Activated CD4-positive, CD25-positive, alpha-beta regulatory T cell (primary cell): ENCODE measurements at regions not wholly inside any gene's neighbourhood (a gene's known extent, or its start where the extent isn't known, plus 50 kb on each side); places are given as distances from the start of the nearest gene placed in this dataset.
"Not testable (repeated sequence)": the region's sequence is repeated elsewhere in the genome, so short reads cannot be mapped to it uniquely, and the experiment has no call there.

Experiments used
- DNase-seq, 4 experiments: peaks; one replicate each; lab custom pipeline; 2025; lab: John Stamatoyannopoulos, UW

DNA sequence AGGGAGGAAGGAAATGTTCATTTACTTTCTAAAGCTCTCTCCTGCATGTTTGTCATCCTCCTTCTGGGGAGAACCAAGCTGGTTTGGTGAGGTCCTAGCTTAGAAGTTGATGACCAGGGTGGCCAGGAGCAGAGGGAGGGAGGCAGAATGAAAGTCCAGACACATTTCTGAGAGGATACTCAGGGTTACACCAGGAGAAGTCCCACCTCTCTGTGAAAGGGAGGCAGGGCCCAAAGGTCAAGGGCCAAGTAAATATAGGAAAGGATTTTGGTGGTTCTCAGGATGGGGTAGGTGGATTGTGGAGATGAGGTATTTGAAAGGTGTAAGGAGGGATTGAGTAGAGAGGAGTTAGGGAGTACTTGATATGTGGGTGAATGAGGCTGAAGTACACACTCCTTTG lies 58.0 kb upstream of the FBXO11 start:
- DNase-seq = no peak

DNA sequence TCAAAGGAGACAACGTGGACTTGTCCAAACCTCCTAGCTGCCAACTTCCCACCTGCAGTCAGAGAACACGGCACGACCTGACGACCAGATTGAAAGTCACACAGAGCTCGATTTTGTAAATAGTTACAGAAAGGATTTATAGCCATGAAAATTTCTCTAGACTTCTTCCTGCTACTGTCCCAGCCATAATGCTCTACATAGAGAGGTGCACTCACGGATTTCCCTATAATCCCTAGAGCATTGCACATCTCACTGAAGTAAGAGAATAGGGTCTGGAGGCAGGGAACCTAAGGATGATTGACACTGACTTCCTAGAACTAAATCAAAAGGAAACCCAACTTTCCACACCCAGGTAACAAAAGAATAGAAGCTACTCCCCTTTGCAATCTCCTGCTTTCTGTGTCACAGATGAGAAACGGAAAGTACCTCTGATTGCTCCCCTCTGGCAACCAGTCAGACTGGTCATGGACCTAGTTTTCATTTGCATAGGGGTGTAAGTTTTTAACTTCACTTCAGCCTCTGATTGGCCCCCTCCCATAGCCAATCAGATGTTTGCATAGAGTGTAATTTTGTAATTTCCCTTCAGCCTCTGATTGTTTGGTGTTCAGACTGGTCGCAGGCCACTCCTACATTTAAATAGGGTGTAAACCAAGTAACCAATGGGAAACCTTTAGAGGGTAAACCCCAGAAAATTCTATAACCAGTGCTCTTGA lies 58.6 kb upstream of the FBXO11 start:
- DNase-seq = no peak

DNA sequence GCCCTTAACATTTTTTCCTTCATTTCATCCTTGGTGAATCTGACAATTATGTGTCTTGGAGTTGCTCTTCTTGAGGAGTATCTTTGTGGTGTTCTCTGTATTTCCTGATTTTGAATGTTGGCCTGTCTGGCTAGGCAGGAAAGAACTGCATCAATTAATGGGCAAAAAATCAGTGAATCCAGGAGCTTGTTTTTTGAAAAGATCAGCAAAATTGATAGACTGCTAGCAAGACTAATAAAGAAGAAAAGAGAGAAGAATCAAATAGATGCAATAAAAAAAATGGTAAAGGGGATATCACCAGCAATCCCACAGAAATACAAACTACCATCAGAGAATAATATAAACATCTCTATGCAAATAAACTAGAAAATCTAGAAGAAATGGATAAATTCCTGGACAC lies 70.4 kb upstream of the FBXO11 start:
- not testable (repeated sequence) for DNase-seq

- no peak for DNase-seq
Measured at GRCh38 chr2:47984041-47984440, 77.7 kb upstream of the FBXO11 start.

DNA sequence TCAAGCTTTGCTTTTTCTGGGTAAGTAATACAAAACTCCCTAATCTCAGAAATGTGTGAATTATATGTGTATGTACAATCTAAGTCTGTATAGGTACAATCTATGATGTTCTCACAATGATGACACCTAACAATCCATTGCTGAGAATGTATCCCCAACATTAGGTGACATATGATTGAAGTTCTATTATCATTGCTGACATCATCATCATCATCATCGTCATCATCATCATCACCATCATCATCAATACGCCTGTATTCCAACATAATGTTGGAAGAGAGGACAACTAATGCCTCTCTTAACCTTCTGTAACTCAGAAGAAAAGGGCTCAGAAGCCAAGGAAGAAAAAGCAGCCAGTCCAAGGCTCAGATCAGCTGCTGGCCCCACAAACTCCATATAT lies 84.2 kb upstream of the FBXO11 start:
- DNase-seq = no peak

DNA sequence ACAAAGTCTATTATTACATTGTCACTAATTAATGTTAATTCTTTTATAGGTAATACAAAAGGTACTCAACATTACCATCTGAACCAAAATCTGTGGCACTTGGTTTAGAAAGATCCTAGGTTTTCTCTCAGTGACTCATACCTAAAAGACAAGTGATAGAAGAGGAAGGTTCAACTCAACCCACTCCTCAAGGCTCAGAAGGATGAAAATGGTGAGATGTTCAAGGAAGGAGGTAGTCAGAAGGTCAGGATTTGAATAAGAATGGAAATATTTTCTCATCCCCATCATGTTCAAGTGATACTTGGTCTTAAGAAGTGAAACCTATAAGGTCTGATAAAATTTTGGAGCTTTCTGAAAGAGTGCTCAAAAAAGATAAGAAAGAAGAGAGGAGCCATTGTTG lies 86.4 kb upstream of the FBXO11 start:
- DNase-seq = no peak

DNA sequence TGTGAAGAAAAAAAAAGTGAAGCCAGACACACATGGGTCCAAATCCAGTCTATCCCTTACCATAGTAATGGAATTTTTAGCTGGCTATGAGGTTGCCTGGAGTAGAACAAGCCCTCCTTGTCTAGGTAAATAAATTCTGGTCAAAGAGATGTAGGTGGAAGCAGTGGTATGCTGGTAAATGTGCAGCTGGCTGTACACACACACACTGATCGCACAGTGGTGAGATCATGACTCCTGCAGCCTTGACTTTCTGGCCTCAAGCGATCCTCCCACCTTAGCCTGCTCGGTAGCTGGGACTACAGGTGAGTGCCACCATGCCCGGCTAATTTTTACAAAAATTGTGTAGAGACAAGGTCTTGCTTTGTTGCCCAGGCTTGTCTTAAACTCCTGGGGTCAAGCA lies 90.5 kb upstream of the FBXO11 start:
- no peak for DNase-seq

DNA sequence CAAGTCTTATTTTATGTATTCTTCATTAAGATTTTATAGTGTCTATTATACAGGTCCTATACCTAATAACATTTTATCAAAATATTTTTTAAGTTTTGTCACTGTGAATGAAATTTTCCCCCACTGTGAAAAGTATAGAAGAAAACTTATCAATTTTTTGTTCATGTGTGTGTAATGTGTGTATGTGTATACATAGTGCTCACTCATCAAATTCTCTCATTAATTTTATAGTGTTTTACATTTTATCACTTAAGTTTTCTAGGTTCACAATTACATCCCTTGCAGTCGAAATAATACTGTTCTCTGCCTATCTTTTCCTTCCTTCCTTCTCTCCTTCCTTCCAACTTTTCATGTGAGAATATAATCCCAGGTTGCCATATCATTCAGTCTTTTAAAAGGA lies 93.2 kb upstream of the FBXO11 start:
- DNase-seq = no peak

DNA sequence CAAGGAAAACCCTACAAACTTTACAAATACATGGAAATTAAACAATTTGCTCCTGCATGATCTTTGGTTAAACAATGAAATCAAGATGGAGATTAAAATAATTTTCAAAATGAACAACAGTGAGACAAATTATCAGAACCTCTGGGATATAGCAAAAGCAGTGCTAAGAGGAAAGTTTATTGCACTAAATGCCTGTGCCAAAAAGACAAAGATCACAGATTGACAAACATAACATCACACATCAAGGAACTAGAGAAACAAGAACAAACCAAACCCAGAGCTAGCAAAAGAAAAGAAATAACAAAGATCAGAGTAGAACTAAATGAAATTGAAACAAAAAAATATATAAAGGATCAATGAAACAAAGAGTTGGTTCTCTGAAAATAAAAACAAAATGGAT lies 95.2 kb upstream of the FBXO11 start:
- DNase-seq = no peak

DNA sequence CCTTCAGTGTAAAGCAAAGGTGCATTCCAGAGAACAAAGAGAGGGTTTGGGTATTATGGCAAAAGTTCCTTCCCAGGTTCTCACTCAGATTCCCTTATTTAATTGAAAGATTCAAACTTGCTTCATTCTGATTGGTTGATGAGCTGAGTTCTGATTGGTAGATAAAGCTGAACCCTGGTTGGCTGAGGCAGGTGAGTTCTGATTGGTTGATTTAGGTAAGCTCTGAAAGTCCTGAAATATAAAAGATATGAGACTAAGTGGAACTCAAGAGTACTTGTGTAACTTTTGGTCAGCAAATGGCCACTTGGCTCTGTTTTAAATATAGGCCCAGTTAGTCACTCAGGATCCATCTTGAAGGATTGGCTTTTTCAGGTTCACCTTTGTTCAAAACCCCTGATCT lies 99.8 kb upstream of the FBXO11 start:
- DNase-seq = no peak

- DNase-seq = no peak
Measured at GRCh38 chr2:48007699-48008268, 101.5 kb upstream of the FBXO11 start.

- DNase-seq = no peak
Measured at GRCh38 chr2:48009256-48009655, 103.0 kb upstream of the FBXO11 start.

GRCh38 chr2:48015421-48015820 lies 109.1 kb upstream of the FBXO11 start:
- no peak for DNase-seq

DNA sequence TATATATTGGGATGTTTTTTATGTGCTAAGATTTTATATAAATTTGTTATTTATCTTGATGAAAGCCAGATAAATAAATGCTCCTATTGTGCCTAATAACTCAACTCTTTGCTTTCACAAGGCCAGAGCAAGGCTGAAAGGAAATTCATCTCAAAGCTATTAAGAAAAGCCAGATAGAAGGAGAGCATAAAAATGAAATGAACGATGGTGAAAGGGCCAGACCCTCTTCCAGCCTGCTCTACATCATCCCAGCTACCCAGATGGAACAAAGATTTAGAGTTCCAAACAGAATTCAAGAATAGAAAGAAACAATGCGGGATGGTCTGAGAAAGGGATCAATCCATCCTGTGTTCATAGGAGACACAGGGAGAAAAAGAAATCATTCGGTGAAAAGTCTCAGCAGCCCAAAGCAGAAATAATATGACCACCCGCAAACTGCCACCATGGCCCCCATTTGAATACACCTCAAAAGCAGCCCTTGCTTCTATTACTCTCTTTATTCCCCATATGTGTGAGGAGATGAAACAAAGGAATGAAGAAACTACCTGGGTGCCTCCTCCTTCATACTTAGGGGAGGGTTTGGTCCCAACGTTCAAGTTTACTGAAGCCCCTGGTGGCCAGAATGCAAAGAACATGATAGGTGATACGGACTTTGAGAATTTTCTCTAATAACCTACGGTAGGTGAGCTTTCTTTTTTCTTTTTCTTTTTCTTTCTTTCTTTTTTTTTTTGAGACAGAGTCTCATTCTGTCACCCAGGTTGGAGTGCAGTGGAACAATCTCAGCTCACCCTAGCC lies 110.1 kb upstream of the FBXO11 start:
- DNase-seq = no peak

DNA sequence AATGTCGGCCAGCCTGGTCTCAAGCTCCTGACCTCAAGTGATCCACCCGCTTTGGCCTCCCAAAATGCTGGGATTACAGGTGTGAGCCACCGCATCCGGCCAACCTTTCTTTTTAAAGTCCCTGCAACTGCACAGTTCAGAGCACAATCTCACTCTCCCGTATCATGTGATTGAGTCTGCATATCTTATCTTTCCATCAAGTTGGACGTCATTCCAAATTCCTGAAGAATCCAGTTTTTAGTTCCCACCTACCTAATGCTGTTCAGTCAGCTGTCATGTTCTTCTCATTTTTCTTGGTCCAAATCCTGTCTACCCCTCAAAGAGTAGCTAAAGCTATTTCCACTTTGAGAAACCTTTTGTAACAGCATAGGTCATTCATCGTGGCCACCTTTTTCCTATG lies 110.8 kb upstream of the FBXO11 start:
- no peak for DNase-seq

DNA sequence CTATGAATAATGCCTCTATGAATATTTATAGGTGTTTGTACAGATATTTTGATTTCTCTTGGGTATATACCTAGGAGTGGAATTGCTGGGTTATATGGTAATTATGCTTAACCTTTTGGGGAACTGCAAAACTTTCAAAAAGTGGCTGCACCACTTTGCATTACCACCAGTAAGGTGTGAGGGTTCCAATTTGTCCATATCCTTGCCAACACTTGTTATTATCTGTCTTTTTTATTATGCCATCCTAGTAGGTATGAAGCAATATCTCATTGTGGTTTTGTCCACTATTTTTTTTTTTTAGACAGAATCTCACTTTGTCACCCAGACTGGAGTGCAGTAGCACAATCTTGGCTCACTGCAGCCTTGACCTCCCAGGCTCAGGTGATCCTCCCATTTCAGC lies 112.2 kb upstream of the FBXO11 start:
- DNase-seq = no peak

GRCh38 chr2:48026865-48027264 lies 120.6 kb upstream of the FBXO11 start:
- DNase-seq = no peak

DNA sequence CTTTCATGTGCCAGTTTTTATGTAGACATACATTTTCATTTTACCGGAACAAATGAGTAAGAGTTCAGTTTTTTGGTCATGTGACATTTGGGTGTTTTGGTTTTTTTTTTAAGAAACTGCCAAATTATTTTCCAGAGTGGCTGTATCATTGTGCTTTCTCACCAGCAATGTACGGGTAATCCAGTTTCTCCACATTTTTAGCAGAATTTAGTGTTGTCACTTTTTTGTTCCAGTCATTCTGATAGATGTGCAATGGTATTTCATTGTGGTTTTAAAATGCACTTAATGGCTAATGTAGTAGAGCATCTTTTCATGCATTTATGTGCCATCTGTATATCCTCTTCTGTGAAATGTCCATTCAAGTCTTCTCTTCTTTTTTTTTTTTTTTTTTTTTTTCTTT lies 126.5 kb upstream of the FBXO11 start:
- no peak for DNase-seq

GRCh38 chr2:48034295-48034694 lies 128.0 kb upstream of the FBXO11 start:
- DNase-seq = no peak

- no peak for DNase-seq
Measured at GRCh38 chr2:48036312-48036711, 130.0 kb upstream of the FBXO11 start.

DNA sequence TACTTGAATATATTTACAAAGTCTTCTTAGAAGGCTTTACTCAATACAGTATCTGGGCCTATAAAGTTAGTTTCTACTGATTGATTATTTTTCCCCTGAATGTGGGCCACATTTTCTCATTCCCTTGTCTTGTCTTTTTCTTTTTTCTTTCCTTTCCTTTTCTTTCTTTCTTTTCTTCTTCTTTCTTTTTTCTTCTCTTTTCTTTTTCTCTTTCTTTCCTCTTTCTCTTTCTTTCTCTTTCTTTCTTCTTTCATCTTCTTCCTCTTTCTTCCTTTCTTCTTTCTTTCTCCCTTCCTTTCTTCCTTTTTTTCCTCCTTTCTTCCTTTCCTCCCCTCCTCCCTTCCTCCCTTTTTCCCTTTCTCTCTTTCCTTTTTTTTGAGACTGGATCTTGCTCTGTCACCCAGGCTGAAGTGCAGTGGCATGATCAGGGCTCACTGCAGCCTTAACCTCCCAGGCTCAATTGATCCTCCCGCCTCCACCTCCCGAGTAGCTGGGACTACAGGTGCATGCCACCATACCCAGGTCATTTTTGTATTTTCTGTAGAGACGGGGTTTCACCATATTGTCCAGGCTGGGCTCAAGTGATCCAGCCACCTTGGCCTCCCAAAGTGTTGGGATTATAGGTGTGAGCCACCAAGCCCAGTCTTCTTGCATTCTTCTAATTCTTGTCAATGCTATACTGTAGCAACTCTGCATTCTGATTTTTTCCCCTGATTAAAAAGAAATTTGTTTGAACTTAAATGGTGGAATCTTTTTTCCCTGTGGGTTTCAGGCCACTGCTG lies 133.1 kb upstream of the FBXO11 start:
- DNase-seq = no peak

DNA sequence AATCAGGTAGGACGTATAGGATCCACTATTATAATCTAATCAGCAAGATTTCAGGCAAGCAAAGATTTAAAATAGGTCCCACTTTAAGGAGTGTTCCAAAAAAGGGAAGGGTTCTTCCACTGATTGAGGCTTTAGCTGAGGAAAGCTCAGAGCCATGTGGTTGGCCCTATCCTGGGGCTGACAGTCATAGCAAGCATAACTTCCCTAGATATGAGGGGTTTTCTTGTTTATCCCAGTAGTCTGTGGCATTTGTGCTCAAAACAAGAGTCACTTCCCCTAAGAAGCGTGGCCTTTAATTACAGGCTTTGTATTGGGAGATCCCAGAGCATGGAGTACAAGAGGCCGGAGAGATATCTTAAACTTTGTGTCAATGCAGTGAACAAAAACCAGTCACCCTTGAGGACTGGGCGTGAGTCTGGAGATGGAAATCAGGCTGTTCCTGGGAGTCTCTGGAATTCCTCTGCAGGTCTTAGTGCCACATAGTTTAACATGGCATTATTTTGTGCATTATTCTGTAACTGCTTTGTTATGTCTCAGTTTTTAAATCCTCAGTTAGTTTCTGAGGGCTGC lies 136.9 kb upstream of the FBXO11 start:
- DNase-seq = no peak
